SH-SY5Y (cell line): ENCODE measurements at regions not wholly inside any gene's neighbourhood (a gene's known extent, or its start where the extent isn't known, plus 50 kb on each side); places are given as distances from the start of the nearest gene placed in this dataset.

Experiments
- GATA2 ChIP-seq: IDR thresholded peaks from 2 replicates; pipeline ENCODE4 v1.6.1; 2011; ENCODE audit warnings: mild to moderate bottlenecking, low read depth, low read length
- GATA3 ChIP-seq: IDR thresholded peaks from 2 replicates; pipeline ENCODE4 v1.6.1; 2011; ENCODE audit warnings: low read depth, mild to moderate bottlenecking, low read length, moderate library complexity

DNA sequence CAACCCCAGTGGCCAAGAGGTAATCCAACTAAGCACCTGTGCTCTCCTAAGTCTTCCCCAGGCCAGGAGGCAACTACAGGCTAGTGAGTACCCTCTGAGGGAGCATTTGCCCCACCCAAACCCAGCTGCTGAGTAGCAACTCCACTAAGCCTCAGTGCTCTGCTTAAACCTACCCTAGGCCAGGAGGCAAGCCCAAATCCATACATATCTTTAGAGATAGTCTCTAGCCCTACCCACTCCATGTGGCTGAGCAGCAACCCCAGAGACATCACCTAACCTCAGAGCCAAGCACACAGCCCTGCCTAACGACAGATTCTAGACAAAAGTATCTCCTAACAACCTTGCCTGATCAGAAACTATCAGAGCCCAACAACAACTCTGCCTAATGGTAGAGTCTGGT is 132.8 kb upstream of the TTC14 start:
- no peak for TF ChIP-seq GATA2
- no peak for TF ChIP-seq GATA3
